Ovary (tissue), 3 donors: ENCODE measurements at regions not wholly inside any gene's neighbourhood (a gene's known extent, or its start where the extent isn't known, plus 50 kb on each side); places are given as distances from the start of the nearest gene placed in this dataset.

ENCODE experiments used
- POLR2A ChIP-seq: fragments of 450-650 bp; IDR thresholded peaks from one replicate; pipeline ENCODE4 v1.6.1; 2017; ENCODE audit warnings: antibody characterized with exemption, mild to moderate bottlenecking, moderate library complexity
- TF ChIP-seq, protein P1 (sequence below), 3 donors: fragments of 450-650 bp in 2 of 3; fragments of 200-600 bp in 1 of 3; IDR thresholded peaks; one replicate each; pipeline versions ENCODE4 v1.5.1 to v1.8.0; 2016 to 2022; ENCODE audit warnings: antibody characterized with exemption in 3 of 3, mild to moderate bottlenecking in 1 of 3
- donor health status: DM: no; HTN: no; CAD: no.

DNA sequence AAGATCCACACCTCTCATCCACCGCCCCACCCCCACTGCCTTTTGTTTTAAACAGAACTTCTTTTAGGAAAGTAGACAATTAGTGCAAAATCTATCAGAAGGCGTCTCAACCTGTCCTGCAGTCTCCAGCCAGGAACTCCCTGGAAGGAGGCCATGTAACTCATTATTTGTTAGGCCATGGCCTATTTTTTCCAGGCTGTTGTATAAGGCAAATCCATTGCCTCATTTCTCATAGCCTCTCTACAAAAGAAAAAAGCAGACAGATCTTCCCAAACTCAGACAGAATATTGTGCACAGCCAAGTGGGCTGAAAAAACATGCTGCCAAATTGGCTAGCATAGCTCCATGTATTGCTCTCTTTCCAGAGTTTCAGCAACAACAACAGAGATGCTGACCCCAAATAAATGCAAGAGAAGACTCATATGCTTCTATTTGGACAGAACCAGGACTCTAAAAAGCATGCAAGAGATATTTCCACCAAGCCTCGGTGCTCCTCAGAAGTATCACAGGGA is 770.7 kb upstream of the CXADR start:
- TF ChIP-seq, protein P1, sequence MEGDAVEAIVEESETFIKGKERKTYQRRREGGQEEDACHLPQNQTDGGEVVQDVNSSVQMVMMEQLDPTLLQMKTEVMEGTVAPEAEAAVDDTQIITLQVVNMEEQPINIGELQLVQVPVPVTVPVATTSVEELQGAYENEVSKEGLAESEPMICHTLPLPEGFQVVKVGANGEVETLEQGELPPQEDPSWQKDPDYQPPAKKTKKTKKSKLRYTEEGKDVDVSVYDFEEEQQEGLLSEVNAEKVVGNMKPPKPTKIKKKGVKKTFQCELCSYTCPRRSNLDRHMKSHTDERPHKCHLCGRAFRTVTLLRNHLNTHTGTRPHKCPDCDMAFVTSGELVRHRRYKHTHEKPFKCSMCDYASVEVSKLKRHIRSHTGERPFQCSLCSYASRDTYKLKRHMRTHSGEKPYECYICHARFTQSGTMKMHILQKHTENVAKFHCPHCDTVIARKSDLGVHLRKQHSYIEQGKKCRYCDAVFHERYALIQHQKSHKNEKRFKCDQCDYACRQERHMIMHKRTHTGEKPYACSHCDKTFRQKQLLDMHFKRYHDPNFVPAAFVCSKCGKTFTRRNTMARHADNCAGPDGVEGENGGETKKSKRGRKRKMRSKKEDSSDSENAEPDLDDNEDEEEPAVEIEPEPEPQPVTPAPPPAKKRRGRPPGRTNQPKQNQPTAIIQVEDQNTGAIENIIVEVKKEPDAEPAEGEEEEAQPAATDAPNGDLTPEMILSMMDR (IDR thresholded peaks at IDR 0.05) = no peak
- no peak for TF ChIP-seq POLR2A
